ENCODE measurements at regions not wholly inside any gene's neighbourhood (a gene's known extent, or its start where the extent isn't known, plus 50 kb on each side); places are given as distances from the start of the nearest gene placed in this dataset.

DNA sequence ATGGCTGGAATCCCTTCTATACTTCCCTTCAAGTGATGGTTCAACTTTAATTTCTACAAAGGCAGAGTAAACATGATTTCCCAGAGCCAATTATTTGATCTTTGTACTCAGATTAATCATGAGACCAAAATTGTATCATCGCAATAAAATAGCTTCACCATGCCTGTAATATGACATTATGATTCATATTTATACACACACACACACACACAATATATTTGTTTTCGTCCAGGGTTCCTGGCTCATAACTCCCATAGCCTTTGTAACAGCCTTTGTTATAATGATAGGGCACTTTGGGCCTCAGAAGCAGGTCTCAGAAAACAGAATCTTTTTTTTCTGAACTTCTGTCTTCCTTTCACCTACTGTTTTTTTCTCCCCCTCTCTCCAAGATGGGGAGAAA, 270.6 kb downstream of the ADGRA3 start:
- H3K9me3 Mint-ChIP-seq = peaks cover 13% of the 10 kb centered on the region
- no peak overlapping the region for H3K27ac Mint-ChIP-seq
- ATAC-seq = no peak
- H3K36me3 Mint-ChIP-seq = no peaks in the 10 kb centered on the region
- no peak overlapping the region for H3K4me3 Mint-ChIP-seq
- H3K4me1 Mint-ChIP-seq (ENCODE audit: low read depth in 2 of 2) = no peaks in the 10 kb centered on the region
- no peak for DNase-seq (ENCODE audit: low spot score)
- H3K27me3 Mint-ChIP-seq = no peaks in the 10 kb centered on the region

DNA sequence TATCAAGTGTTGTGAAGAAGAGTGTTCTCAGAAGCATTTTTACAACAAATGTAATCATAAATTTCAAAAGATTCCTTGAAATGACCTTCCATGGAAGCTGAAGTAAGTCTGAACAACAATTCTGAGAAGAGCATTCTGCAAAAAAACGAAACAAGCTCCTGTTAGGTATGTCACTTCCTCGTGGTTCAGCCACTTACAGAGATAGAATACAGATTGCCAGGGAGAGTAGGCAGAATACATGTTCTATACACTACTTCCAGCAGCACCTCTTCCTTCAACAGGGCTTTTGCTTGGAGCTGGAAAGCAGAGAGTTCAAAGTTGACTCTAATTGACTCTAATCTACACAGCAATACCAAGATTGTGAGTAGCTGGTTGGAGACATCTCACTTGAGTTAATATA, 274.5 kb downstream of the ADGRA3 start:
- DNase-seq (ENCODE audit: low spot score) (no peak), ATAC-seq (no peak)
- Mint-ChIP-seq H3K27me3 (no peaks in the 10 kb centered on the region), H3K36me3 (no peaks in the 10 kb centered on the region), H3K4me1 (ENCODE audit: low read depth in 2 of 2) (no peaks in the 10 kb centered on the region), H3K9me3 (peaks cover under 1% of the 10 kb centered on the region), H3K4me3 (no peak overlapping the region), H3K27ac (no peak overlapping the region)

DNA sequence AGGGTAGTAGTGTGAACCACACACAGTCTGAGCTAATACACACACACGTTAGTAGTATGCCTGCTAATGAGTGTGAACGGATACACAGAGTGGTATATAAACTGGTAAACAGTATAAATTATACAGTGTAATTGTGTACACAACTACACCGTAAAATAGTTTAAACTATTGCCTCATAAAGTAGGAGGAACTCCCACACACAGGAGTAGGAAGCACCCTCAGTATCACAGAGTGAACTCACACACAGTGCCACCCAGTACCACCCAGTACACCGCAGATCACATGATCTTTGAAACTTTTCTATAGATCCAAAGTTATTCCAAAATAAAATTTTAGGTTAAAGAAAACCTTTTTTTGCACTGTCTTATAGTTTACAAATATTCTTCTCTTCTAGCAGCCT, 275.1 kb downstream of the ADGRA3 start:
- peaks cover 4% of the 10 kb centered on the region for H3K9me3 Mint-ChIP-seq
- H3K27me3 Mint-ChIP-seq = no peaks in the 10 kb centered on the region
- no peaks in the 10 kb centered on the region for H3K4me1 Mint-ChIP-seq (ENCODE audit: low read depth in 2 of 2)
- no peak for DNase-seq (ENCODE audit: low spot score)
- H3K36me3 Mint-ChIP-seq = no peaks in the 10 kb centered on the region
- no peak overlapping the region for H3K27ac Mint-ChIP-seq
- H3K4me3 Mint-ChIP-seq = no peak overlapping the region
- ATAC-seq = peak; percentile 49 to 52

DNA sequence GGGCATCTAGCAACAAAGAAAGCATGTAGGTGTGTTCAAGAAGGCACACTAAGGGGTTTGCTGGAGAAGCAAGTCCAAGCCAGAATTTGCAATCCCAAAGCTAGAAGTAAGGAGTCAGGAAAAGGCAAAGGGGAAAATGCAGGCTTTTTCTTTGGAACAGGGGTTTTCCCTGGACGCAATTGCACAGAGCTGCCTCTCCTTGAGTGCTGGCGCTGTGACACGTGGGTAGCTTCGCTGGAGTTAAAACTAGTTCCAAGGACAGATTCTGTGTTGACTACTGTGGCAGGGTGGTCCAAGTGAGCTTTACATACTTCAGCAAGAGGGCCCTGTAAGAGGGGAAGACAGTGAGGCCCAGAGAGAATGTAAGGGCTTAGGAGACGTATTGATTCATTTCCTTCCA, 277.1 kb downstream of the ADGRA3 start:
- Mint-ChIP-seq H3K36me3 (no peaks in the 10 kb centered on the region), H3K27ac (no peak overlapping the region), H3K27me3 (no peaks in the 10 kb centered on the region), H3K4me1 (ENCODE audit: low read depth in 2 of 2) (no peaks in the 10 kb centered on the region), H3K4me3 (no peak overlapping the region), H3K9me3 (peaks cover 4% of the 10 kb centered on the region)
- no peak for ATAC-seq
- DNase-seq (ENCODE audit: low spot score) = no peak

DNA sequence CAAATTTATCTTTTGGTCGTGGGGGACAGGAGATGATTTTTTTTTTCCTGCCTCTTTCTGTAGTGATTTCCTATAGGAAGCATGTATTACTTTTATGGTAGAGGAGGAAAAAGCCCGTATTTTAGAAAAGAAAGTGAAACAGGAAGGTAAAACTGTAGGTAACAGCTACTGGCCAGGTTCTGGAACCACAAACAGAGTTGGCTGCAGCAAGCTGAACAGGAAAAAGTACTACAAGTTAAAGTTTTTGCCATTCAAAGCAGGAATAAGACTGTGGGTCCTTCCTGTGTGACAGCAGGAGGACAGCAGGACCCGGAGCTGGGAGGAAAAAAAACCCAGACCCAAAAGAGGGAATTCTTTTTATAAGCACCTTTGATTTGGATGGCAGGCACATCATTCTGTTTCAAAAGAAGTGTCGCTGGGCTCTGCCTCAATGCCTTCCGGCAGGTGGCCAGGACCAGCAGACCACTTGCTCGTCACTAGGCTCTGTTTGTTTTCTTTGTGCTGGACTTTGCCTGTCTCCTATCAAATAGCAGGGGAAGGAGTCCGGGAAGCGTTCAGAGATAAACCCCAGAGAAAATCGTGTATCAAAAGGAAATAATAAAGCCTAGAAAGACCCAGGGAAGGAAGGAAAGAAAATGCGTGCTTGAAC, 277.9 kb downstream of the ADGRA3 start:
- Mint-ChIP-seq H3K27ac (no peak overlapping the region), H3K27me3 (no peaks in the 10 kb centered on the region), H3K36me3 (no peaks in the 10 kb centered on the region), H3K9me3 (peaks cover 4% of the 10 kb centered on the region), H3K4me1 (ENCODE audit: low read depth in 2 of 2) (no peaks in the 10 kb centered on the region), H3K4me3 (peak overlapping the region; percentile 6)
- no peak for ATAC-seq
- no peak for DNase-seq (ENCODE audit: low spot score)

DNA sequence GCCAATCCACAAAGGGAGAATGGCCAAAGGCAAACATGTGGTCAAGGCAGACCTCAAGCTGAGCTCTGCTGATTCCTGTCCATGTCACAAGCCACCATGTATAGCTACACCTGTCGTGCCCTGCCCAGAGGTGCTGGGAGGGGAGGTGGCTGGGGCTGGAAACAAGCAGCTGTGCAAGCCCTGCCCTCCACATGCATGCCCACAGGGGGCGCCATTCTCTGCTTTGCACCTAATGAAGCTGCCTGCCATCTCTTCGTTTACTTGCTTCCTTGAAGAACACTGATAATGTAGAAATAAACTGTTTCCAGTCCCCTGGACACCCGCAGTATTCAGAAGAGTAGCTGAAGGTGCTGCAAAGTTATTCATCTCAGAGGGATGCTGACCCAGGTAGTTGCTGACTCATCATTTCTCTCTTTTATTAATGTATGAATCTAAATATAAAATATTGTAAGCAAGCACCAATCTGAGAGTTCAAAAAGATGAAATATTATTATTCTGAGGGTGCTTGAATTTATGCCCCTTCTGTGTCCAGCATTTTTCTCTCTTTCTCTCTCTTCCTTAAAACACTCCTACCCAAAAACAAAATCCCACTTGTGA, 278.6 kb downstream of the ADGRA3 start:
- H3K27ac Mint-ChIP-seq = no peak overlapping the region
- no peaks in the 10 kb centered on the region for H3K36me3 Mint-ChIP-seq
- peaks cover 4% of the 10 kb centered on the region for H3K9me3 Mint-ChIP-seq
- no peaks in the 10 kb centered on the region for H3K27me3 Mint-ChIP-seq
- H3K4me1 Mint-ChIP-seq (ENCODE audit: low read depth in 2 of 2) = no peaks in the 10 kb centered on the region
- ATAC-seq = peak in 1 of 2 donors; percentile 44
- DNase-seq (ENCODE audit: low spot score) = no peak
- H3K4me3 Mint-ChIP-seq = peak overlapping the region; percentile 6

DNA sequence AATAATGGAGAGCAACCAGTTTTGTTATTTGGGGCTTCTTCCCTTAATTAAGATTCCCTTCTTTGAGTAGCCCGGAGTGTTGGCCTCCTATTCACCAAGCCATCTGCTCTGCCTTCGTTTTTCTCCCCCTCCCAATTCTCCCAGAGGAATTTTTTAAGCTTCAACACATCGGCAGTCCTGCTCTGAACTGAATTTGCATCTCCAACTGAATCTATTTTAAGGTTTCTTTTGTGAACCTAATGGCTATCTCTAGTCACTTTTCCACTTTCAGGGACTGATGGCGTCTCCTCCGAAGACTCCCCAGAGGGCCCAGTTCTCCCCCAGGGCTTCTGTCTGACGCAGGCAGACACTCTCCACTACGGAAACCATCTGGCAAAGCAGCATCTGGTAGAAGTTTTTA, 280.2 kb downstream of the ADGRA3 start:
- Mint-ChIP-seq H3K4me3 (no peak overlapping the region), H3K9me3 (peaks cover 8% of the 10 kb centered on the region), H3K27ac (no peak overlapping the region), H3K4me1 (ENCODE audit: low read depth in 2 of 2) (no peaks in the 10 kb centered on the region), H3K27me3 (no peaks in the 10 kb centered on the region), H3K36me3 (no peaks in the 10 kb centered on the region)
- ATAC-seq (no peak), DNase-seq (ENCODE audit: low spot score) (no peak)

DNA sequence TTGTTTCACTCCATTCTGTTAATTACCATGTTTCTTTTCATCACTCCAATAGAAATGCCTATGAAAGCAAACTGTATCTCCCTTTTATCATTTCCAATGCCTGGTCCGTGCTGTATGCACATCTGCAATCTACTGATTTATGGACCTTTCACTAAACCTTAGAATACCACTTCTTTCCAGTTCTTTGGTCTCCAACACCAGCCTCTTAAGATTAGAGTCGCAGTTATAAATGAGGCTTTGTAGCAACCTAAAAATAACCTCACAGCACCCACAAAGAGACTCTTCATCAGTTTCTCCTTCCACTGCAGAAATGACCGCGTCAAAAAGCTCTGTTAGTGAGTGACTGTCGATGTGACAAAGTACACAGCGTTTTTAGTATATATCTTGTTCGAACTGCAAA, 282.6 kb downstream of the ADGRA3 start:
- DNase-seq (ENCODE audit: low spot score) (no peak), ATAC-seq (no peak)
- Mint-ChIP-seq H3K4me1 (ENCODE audit: low read depth in 2 of 2) (no peaks in the 10 kb centered on the region), H3K36me3 (no peaks in the 10 kb centered on the region), H3K27me3 (no peaks in the 10 kb centered on the region), H3K27ac (no peak overlapping the region), H3K9me3 (peaks cover 8% of the 10 kb centered on the region), H3K4me3 (no peak overlapping the region)

DNA sequence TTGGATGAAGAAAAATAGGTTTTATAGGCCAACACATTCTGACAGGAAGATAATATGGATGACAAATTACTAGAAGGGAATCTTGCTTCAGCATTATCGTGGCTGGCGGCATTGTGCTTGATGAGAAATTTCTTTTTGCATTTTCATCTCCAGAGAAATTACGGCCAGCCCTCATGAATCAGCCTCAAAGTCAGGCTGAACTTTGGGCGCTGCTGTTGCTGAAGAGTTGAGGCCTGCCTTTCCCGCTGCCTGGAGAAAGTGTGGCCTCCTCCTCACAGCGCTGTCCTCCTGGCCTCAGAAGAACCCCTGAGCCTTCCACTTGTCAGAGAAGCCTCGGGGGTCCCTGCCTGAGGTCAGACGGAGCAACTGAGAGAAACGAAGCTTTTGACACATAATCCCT, 272.4 kb upstream of the KCNIP4 start:
- DNase-seq (ENCODE audit: low spot score) (no peak), ATAC-seq (no peak)
- H3K27ac Mint-ChIP-seq = no peak overlapping the region
- no peaks in the 10 kb centered on the region for H3K36me3 Mint-ChIP-seq
- H3K27me3 Mint-ChIP-seq = no peaks in the 10 kb centered on the region
- H3K4me3 Mint-ChIP-seq = no peak overlapping the region
- H3K9me3 Mint-ChIP-seq = peaks cover 12% of the 10 kb centered on the region
- H3K4me1 Mint-ChIP-seq (ENCODE audit: low read depth in 2 of 2) = no peaks in the 10 kb centered on the region

DNA sequence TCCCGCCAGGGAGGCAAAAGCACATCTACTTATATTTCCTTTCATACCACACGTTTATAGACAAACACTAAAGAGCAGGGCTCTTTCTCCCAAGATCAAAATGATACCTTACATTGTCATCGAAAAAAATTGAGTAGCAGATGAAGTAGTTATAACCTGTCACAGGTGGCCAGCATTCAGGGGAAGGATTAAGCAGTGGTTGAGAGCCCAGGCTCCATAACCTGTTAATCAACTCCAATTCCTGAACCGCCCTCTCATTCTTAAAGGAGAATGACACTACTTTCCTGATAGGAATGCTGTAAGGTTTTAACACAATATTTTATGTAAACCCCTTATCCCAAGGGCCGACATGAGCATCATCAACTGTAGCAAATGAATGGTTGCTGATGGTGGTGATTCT, 268.9 kb upstream of the KCNIP4 start:
- H3K27me3 Mint-ChIP-seq = peaks cover 0 to under 1% of the 10 kb centered on the region in 2 donors
- no peak overlapping the region for H3K4me3 Mint-ChIP-seq
- peaks cover 4% of the 10 kb centered on the region for H3K36me3 Mint-ChIP-seq
- no peak for DNase-seq (ENCODE audit: low spot score)
- H3K9me3 Mint-ChIP-seq = peaks cover 10% of the 10 kb centered on the region
- no peak overlapping the region for H3K27ac Mint-ChIP-seq
- H3K4me1 Mint-ChIP-seq (ENCODE audit: low read depth in 2 of 2) = no peaks in the 10 kb centered on the region
- ATAC-seq = no peak

DNA sequence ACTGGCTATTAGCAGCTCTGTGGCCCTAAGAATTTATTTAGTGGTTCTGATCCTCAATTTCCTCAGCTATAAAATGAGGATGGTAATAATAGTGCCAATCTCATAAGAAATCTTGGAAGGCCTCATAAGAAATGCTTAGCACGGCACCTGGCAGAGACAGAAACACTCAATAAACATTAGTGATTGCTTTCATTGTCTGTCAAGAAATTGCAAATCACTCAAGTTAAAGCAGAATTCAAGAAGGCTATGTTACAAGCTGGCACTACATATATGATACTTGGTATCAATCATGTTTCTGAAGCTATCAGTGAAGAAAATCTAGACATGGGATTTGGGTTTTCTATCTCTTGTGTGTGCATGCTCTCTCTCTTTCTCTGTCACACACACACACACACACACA, 267.7 kb upstream of the KCNIP4 start:
- peaks cover 0 to 3% of the 10 kb centered on the region in 2 donors for H3K27me3 Mint-ChIP-seq
- no peak overlapping the region for H3K4me3 Mint-ChIP-seq
- DNase-seq (ENCODE audit: low spot score) = no peak
- no peak for ATAC-seq
- H3K4me1 Mint-ChIP-seq (ENCODE audit: low read depth in 2 of 2) = no peaks in the 10 kb centered on the region
- peaks cover 4% of the 10 kb centered on the region for H3K36me3 Mint-ChIP-seq
- peaks cover 12% of the 10 kb centered on the region for H3K9me3 Mint-ChIP-seq
- H3K27ac Mint-ChIP-seq = no peak overlapping the region

DNA sequence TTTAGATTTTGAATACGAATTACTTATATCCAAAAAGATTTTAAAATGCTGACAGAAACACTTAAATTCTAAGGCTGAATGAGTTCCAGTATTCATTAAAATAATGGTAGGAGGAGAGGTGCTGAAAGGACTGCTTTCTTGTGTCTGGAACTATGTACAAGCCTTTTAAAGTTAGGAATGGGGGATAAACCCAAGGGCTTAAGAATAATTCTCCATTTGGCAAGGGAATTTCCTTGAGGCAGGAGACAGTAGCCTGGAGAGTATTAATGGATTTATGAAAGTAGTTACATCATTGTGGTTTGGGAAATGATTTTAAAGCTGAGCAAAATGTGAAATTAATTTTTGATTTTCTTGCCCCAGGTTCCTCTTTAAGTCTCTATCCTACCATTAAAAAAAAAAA, 266.5 kb upstream of the KCNIP4 start:
- H3K9me3 Mint-ChIP-seq = peaks cover 12% of the 10 kb centered on the region
- DNase-seq (ENCODE audit: low spot score) (no peak), ATAC-seq (no peak)
- H3K36me3 Mint-ChIP-seq = peaks cover 4% of the 10 kb centered on the region
- H3K4me3 Mint-ChIP-seq = no peak overlapping the region
- H3K4me1 Mint-ChIP-seq (ENCODE audit: low read depth in 2 of 2) = no peaks in the 10 kb centered on the region
- no peak overlapping the region for H3K27ac Mint-ChIP-seq
- peaks cover 0 to 3% of the 10 kb centered on the region in 2 donors for H3K27me3 Mint-ChIP-seq

DNA sequence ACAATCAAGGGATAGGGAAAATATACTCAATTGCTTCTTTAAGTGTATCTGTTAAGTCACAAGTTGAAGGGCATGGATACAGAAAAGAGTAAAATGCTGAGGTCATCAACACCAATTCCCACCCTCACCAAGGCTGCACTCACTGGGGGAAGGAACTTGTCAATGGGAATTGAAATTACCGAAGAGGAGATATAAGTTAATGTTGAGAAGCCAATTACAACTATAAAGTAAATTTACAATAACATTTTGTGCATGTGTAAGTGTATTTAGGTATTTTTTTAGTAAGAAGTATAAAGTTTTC, 255.1 kb upstream of the KCNIP4 start:
- H3K36me3 Mint-ChIP-seq = no peaks in the 10 kb centered on the region
- peaks cover 4% of the 10 kb centered on the region for H3K9me3 Mint-ChIP-seq
- H3K27me3 Mint-ChIP-seq = no peaks in the 10 kb centered on the region
- H3K4me3 Mint-ChIP-seq = no peak overlapping the region
- H3K4me1 Mint-ChIP-seq (ENCODE audit: low read depth in 2 of 2) = no peaks in the 10 kb centered on the region
- ATAC-seq (no peak), DNase-seq (ENCODE audit: low spot score) (no peak)
- H3K27ac Mint-ChIP-seq = no peak overlapping the region

DNA sequence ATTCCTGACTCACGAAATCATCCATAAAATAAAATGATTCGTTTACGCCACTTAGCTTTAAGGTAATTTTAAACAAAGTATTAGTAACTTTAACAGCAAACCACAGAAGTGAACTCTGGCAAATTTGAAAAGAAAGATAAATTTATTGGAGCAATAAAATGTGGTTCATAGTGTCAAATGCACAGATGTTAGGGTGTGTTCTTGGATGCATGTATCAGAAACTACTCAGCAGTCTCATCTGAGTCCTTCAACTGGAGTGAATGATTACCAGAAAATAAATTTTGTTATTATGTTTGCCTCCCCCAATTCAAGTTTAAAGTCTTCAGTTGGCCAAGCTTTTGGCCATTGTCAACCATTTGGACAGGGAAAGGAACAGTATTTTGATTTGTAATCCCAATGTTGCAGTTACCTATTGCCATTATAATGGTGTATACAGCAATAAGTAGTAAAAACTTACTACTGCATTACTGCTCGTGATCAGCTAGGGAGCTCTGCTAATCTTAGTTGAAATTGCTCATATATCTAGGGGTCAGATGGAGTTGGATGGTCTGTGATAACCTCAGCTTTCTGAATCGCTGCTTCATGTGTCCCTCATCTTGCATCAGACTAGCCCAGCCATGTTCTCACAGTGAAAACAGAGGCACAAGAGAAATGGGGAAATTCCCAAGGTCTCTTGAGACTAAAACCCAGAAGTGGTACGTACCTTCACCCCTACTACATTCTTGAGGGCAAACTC, 254.6 kb upstream of the KCNIP4 start:
- Mint-ChIP-seq H3K27ac (no peak overlapping the region), H3K4me3 (no peak overlapping the region), H3K9me3 (peaks cover 4% of the 10 kb centered on the region), H3K4me1 (ENCODE audit: low read depth in 2 of 2) (no peaks in the 10 kb centered on the region), H3K27me3 (no peaks in the 10 kb centered on the region), H3K36me3 (no peaks in the 10 kb centered on the region)
- ATAC-seq = no peak
- DNase-seq (ENCODE audit: low spot score) = no peak

All from natural killer cell treated with Interleukin-12 subunit alpha and Interleukin-12 subunit beta and Interleukin-15 and Interleukin-18, amount 100 ng/mL, for 72 hours (primary cell).